GM19438 (cell line): ENCODE measurements at regions not wholly inside any gene's neighbourhood (a gene's known extent, or its start where the extent isn't known, plus 50 kb on each side); places are given as distances from the start of the nearest gene placed in this dataset.
"Not testable (repeated sequence)": the region's sequence is repeated elsewhere in the genome, so short reads cannot be mapped to it uniquely, and the experiment has no call there.

ENCODE experiments used
- ATAC-seq: cut with Tn5 transposase; IDR thresholded peaks from one replicate; pipeline ENCODE4 v1.9.1; 2021; ENCODE audit warnings: low read depth; ENCODE audit not compliant: unreplicated experiment

GRCh38 chr1:38584448-38585355 lies 274.9 kb downstream of the RRAGC start:
- ATAC-seq = no peak

- ATAC-seq = not testable (repeated sequence)
These were observed 276.3 kb downstream of the RRAGC start for GRCh38 chr1:38583287-38583686.

DNA sequence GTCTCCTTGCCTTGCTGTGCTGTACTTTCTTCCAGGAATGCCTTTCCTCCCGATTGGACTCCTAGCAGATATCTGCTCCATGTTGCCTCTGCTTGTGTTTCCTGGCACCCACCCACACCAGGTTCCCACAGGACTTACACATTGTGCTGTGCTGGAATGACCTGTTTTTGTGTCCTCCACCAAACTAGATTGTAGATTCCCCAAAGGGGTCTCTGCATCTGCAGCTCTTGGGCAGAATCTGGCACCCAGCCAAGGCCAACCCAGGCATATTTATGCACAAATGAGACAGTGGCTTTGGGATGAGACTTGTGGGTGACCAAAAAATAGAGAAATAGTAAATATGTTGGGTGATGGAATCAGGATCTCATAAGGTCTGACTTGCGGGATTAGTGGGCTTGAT lies 278.2 kb downstream of the RRAGC start:
- ATAC-seq = no peak

- no peak for ATAC-seq
These were observed 279.0 kb downstream of the RRAGC start for GRCh38 chr1:38580594-38580993.

DNA sequence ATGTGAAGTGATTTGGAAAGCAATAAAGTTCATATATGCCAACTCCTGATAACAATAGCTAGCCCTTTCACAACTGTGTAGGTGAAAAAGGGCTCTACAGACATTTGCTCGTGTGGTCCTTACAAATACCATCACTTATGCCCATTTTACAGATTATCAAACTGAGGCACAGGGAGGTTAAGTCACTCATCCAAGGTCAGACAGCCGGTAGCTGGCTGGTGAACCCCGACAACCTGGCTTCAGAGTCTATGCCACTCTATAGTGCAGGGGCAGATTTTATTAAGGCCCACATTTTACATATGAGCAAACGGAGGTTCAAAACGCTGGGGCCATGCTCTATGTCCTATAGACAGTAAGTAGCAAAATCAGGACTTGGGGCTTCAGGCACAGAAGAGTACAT lies 280.5 kb downstream of the RRAGC start:
- no peak for ATAC-seq

GRCh38 chr1:38578271-38578951 lies 281.2 kb downstream of the RRAGC start:
- ATAC-seq = no peak

DNA sequence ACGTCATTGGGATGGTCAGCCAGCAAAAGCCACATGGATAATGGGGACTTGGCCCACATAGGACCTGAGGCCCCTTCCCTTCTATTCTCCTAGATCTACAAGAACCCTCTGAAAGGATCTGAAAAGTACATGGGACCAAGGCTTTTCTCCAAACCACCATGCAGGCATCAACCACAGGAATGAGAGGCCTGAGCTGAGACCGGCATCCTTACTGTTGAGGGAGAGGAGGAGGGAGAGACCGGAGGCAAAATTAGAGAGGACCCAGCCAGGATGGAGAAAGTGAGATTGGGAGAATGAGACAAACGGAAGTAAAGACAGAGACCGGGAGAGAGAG lies 281.7 kb downstream of the RRAGC start:
- ATAC-seq = no peak

DNA sequence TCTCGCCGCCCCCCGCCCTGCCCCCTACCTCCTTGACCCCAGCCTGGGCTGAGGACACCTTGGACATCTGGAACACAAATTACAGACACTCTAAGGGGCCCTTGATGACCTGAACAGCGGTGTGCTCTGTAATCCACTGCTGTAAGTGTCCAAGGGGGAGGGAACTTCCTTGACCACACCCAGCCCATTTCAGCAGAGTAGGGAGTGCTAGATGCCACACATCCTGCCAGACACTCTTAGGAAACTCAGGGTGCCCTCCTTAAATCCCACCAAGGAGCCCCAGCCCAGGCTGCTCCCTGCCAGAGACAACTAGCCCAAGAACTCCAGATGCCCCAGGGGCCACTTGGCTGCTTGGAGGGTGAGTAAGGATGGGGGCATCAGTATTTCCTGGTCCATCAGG lies 282.2 kb downstream of the RRAGC start:
- no peak for ATAC-seq

DNA sequence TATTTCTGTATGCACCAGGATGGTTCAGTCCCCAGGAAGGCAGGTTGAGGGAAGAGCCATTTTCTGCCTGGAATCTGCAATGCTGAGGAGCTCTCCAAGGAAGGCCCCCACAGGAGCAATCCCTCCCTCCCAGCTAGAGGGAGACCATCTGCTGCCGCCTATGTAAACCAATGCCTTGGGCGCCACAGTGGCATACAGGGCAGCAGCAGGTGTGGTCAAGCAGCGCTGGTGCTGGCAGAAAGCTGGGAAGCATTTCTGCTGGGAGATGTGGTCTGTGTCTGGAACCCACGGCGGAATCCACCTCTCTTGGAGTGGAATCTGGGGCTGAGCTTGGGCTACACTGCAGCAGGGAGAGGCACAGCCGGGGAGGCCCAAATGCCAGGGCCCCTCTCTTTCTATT lies 283.3 kb downstream of the RRAGC start:
- ATAC-seq = no peak

DNA sequence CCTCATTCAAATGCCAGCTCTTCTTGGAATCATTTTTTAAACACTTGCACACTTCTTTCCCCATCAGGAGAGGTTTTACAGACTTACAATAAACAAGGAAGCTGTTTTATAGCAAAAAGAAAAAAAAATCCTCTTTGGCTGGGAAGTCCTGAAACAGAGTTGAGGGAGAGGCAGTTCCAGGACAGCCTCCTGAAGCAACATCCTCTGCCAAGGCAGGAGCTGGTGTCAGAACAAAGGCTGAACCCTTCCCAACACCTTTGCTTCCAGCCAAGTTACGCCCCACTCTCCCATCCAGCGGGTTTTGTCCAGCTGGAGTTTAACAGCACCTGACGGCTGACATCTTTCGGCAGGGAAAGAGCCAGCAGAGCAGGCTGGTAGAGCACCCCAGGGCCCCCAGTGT lies 287.8 kb downstream of the RRAGC start:
- no peak for ATAC-seq

DNA sequence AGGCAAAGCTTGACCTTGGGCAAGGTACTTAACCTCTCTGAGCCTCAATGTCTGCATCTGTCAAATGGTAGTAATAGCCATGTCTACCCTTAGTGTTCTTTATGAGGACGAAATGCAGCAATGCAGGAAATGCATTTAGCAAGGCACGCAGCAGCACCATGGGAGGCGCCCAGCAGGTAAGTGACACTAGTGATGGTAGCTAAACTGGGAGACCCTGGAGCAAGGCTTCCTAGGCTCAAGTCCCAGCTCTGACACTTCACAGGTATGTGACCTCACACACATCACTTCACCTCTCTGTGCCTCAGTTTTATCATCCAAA lies 289.0 kb downstream of the RRAGC start:
- no peak for ATAC-seq

- ATAC-seq = no peak
These were observed 289.5 kb downstream of the RRAGC start for GRCh38 chr1:38569932-38570656.

GRCh38 chr1:38568061-38568857 lies 291.3 kb downstream of the RRAGC start:
- ATAC-seq = no peak

DNA sequence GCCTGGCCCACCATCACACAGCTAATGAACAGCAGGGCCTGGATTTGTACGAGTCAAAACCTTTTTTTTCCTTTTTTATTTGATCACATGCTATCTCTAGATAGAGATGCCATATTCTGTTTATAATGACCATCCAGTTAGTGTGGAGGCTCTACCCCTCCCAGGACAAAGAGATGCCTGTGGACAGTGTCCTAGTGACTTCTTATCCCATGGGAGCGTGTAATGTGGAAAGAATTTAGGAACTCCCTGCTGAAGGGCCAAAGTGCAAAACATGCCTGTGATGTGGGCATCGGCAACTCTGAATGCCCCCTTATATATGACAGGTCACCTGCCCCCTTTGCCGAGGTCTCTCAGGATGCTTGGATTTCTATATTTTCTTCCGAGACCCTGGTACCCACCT lies 292.2 kb downstream of the RRAGC start:
- no peak for ATAC-seq

- ATAC-seq = no peak
These were observed 294.5 kb downstream of the RRAGC start for GRCh38 chr1:38565020-38565491.

DNA sequence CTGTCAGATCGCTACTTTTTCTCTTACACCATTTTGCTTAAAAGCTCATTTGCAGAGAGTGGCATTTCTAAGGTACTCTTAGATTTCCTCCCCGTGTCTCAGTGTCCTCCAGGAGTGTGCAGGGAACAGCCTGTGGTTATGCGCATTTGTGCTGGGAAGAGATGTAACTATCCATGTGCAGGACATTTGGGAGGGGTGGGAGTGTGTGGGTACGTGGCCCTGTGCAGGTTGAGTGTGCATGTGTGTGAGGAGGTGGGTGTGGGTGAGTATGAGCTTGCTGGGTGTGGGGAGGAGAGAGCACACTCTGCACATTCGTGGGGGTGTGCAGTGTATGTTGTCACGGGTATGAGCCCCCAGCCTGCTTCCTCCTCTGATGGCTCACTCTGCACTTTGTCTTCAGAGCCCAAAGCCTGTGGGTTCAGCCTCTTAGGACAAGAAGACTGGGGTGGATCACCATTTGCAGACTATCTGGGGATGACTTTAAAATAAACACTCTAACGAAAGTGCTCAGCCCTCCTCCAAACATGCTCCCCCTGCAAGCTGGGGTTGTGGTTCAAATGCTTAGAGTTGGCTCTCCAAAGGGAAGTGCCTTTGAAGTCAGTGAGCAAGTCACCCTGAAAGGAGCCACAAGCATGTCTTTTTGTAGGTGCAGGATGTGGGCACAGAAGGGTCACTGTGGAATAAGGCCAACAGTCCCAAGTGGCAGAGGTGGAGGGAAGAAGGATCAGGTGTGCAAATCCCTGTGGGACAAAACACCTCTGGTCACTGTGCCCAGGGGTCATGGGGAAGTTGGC lies 295.4 kb downstream of the RRAGC start:
- ATAC-seq = no peak

GRCh38 chr1:38561725-38562124 lies 297.8 kb downstream of the RRAGC start:
- ATAC-seq = no peak

DNA sequence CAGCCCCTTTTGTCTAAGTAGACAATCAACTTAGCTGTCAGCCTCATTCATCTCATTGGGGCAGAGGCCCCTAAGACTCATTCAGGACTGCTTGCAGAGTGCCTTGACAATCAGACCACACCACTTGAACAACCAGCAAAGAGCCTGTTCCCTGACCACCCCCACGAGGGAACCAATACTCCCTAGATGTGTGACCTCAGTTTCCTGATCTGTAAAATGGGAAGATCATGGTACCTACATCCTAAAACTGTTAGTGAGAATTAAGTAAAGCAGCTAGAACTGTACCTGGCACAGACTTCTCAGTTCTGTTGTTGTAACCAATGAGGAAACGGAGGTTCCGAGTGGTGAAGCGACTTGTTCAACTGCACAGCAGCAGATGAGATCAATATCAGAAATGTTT lies 298.5 kb downstream of the RRAGC start:
- no peak for ATAC-seq

DNA sequence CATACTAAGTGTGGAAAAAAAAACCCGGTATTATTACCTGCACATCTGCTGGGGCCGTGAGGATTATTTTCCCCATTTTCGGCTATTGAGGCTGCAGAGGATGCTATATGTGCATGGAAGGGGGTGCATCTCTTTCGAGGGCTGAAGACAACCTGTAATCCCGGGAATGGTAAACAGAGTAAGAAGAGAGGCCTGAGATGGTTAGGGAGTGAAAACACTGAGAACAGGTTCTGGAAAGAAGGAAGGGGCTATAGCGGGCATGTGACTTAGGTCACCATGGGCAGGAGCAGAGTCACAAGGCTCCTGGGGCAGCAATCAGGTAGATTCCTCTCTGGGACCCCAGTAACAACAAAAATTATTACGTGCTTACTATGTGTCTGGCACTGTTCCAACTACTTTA lies 299.1 kb downstream of the RRAGC start:
- ATAC-seq = no peak
